Left lung (tissue), 4 donors: ENCODE measurements at regions not wholly inside any gene's neighbourhood (a gene's known extent, or its start where the extent isn't known, plus 50 kb on each side); places are given as distances from the start of the nearest gene placed in this dataset.

Experiments
- ATAC-seq: fragments of 200-7000 bp; cut with Tn5 transposase; one replicate; pipeline ENCODE4 v1.9.1; 2020; ENCODE audit warnings: moderate library complexity
- DNase-seq, 4 donors: peaks; one replicate each; pipeline ENCODE4 v3.0.0-alpha.2; 2013 to 2020
- H3K27ac ChIP-seq, 2 donors: fragments of 200-600 bp; sonication (generic) in 1 of 2; one replicate each; pipeline versions ENCODE4 v1.5.0 to v1.8.0; 2020 to 2021
- H3K27me3 ChIP-seq, 2 donors: fragments of 200-600 bp; sonication (generic) in 1 of 2; one replicate each; pipeline versions ENCODE4 v1.5.0 to v1.8.0; 2020 to 2021
- H3K36me3 ChIP-seq, 2 donors: fragments of 200-600 bp; sonication (generic) in 1 of 2; one replicate each; pipeline versions ENCODE4 v1.5.0 to v1.8.0; 2020 to 2021
- H3K4me1 ChIP-seq, 2 donors: fragments of 200-600 bp; one replicate each; pipeline ENCODE4 v1.8.0; 2021
- H3K4me3 ChIP-seq, 2 donors: fragments of 200-600 bp; sonication (generic) in 1 of 2; one replicate each; pipeline versions ENCODE4 v1.5.0 to v1.8.0; 2020 to 2021; ENCODE audit warnings: mild to moderate bottlenecking in 1 of 2
- H3K9me3 ChIP-seq, 2 donors: fragments of 200-600 bp; sonication (generic) in 1 of 2; one replicate each; pipeline versions ENCODE4 v1.5.0 to v1.8.0; 2020 to 2021
- intact Hi-C, 2 donors: fragments of 100-400 bp; cut with DNase I; formaldehyde crosslinking; loops; one replicate each; pipeline versions ENCODE4 v1.11.2 to v1.14.2; 2022
- TF ChIP-seq, protein P1 (sequence below), 2 donors: fragments of 200-600 bp; sonication (generic) in 1 of 2; IDR thresholded peaks; one replicate each; pipeline versions ENCODE4 v1.5.0 to v1.8.0; 2021; ENCODE audit warnings: antibody characterized with exemption in 2 of 2
- donor health status: DM: no; HTN: yes; CAD: no.
- donor health status: DM: no; HTN: no; CAD: no.

DNA sequence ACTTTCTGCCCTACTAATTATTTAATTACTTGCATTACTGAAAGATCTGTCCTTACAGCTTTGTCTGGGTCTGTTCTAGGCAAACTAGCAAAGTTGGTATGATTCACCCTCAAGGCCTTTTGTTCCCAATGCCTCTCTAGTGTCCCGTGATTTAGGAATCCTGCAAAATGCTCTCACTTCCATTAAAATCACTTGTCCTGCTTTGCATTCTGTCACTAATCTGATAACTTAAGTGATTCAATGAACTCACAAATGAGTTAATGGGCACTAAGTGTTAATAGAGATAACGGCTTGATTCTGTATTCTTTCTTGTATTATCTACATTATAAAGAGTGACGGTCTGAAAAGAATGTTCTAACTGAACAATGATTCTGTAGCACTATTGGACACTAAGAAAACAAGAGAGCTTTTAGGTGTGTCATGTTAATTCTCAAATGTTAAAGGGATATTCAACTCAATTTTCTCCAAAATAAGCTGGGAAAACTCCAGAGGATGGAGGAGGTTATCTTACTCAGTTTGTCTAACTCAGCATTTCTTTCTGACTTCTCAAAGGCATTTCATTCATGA lies 697.3 kb downstream of the CETN3 start:
- H3K4me3 ChIP-seq: no peak overlapping the region
- no peak for ATAC-seq
- H3K9me3 ChIP-seq: no peaks in the 10 kb centered on the region
- no peaks in the 10 kb centered on the region for H3K4me1 ChIP-seq
- no peak for DNase-seq
- intact Hi-C loops: no loop called here
- H3K27ac ChIP-seq: no peak overlapping the region
- H3K36me3 ChIP-seq: no peaks in the 10 kb centered on the region
- TF ChIP-seq, protein P1, sequence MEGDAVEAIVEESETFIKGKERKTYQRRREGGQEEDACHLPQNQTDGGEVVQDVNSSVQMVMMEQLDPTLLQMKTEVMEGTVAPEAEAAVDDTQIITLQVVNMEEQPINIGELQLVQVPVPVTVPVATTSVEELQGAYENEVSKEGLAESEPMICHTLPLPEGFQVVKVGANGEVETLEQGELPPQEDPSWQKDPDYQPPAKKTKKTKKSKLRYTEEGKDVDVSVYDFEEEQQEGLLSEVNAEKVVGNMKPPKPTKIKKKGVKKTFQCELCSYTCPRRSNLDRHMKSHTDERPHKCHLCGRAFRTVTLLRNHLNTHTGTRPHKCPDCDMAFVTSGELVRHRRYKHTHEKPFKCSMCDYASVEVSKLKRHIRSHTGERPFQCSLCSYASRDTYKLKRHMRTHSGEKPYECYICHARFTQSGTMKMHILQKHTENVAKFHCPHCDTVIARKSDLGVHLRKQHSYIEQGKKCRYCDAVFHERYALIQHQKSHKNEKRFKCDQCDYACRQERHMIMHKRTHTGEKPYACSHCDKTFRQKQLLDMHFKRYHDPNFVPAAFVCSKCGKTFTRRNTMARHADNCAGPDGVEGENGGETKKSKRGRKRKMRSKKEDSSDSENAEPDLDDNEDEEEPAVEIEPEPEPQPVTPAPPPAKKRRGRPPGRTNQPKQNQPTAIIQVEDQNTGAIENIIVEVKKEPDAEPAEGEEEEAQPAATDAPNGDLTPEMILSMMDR (IDR thresholded peaks at IDR 0.05): no peak
- no peaks in the 10 kb centered on the region for H3K27me3 ChIP-seq

DNA sequence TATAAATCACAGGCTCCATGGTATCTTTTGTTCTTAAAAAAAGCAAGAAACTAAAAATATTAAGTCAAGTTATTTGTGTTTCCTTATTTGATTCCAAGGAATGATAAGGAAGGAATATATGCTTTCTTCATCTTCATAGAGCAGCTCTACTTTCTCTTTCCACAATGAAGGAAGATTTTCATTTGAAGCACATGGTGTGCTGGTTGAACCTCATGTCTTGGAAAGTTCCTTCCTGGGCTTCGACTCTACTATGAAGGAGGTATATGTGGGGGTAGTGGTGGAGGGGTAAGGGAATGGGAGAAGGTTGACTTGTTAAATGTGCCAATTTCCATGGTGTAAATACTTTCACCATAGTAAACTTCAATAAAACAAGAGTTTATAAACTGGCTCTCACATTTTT lies 698.0 kb downstream of the CETN3 start:
- no peak for ATAC-seq
- Histone ChIP-seq H3K9me3 (no peaks in the 10 kb centered on the region), H3K4me1 (no peaks in the 10 kb centered on the region), H3K4me3 (no peak overlapping the region), H3K36me3 (no peaks in the 10 kb centered on the region), H3K27me3 (no peaks in the 10 kb centered on the region), H3K27ac (no peak overlapping the region)
- TF ChIP-seq, protein P1 (IDR thresholded peaks at IDR 0.05): no peak
- intact Hi-C loops: no loop called here
- DNase-seq: no peak

DNA sequence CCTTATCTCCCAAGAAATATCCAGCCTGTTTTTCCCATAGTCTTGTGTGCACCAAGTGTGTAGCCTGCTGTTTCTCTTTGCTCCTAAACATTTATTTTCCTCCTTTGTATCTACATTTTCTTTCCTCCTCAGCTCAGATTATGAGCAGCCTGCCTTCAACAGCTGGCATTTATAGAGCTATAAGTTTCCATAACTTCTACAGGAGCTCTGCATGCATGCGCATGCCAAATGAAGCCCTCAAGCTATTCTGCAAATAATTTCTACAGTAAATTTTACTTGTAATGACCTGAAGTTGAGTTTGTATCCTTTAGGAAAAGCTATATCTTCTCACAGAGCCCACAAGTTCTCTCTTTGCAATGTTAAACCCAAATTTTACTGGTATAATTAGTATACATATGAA lies 699.5 kb downstream of the CETN3 start:
- Histone ChIP-seq H3K36me3 (no peaks in the 10 kb centered on the region), H3K4me1 (no peaks in the 10 kb centered on the region), H3K4me3 (no peak overlapping the region), H3K9me3 (no peaks in the 10 kb centered on the region), H3K27me3 (no peaks in the 10 kb centered on the region), H3K27ac (no peak overlapping the region)
- TF ChIP-seq, protein P1 (IDR thresholded peaks at IDR 0.05): no peak
- ATAC-seq (no peak), DNase-seq (no peak)
- intact Hi-C loops: no loop called here

DNA sequence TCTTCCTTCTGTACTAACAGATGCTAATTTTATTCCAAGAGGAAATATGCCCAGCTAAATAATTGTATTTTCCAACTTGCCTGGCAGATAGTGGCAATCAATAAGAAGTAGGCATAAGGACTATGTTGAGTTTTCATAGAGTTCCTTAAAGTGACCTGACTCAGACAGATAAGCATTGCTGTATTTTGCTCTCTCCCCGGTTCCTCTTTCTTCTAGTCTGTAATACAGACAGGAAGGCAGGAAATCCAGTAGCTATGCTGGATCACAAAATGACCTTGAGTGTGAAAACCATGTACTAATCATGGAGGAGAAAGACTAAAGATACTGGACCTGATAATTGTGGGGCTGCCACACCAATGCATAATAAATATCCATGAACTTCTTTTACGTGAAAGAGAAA lies 701.7 kb downstream of the CETN3 start:
- DNase-seq (no peak), ATAC-seq (no peak)
- TF ChIP-seq, protein P1 (IDR thresholded peaks at IDR 0.05): no peak
- Histone ChIP-seq H3K9me3 (no peaks in the 10 kb centered on the region), H3K4me1 (no peaks in the 10 kb centered on the region), H3K27me3 (no peaks in the 10 kb centered on the region), H3K4me3 (no peak overlapping the region), H3K36me3 (no peaks in the 10 kb centered on the region), H3K27ac (no peak overlapping the region)
- intact Hi-C loops: no loop called here

DNA sequence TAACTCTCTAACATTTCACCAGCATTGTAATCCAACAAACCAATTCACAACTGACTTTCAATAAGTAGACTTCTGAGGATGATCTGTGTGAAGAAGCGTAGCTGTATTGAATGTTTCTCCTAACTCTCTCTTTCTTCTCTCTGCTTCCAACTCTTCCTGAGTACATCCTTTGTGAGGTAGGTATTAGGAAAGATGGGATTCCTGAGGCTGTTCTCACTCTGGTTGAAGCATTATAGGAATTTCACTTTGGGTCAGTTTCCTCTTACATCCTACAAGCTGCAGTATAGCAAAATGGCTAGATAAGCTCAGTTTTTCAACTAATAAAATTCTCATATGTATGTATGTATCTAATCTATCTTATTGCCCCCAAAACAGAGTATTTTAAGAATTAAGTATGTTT lies 702.8 kb downstream of the CETN3 start:
- intact Hi-C loops: no loop called here
- no peak for ATAC-seq
- TF ChIP-seq, protein P1 (IDR thresholded peaks at IDR 0.05): no peak

More for the DNA sequence above, 702.8 kb downstream of the CETN3 start:
- H3K27ac ChIP-seq: no peak overlapping the region
- no peaks in the 10 kb centered on the region for H3K9me3 ChIP-seq
- DNase-seq: no peak
- no peak overlapping the region for H3K4me3 ChIP-seq
- no peaks in the 10 kb centered on the region for H3K27me3 ChIP-seq
- no peaks in the 10 kb centered on the region for H3K4me1 ChIP-seq
- H3K36me3 ChIP-seq: no peaks in the 10 kb centered on the region
